Stimulated activated CD4-positive, alpha-beta T cell treated with anti-CD3 and anti-CD28 coated beads, Interleukin-12 subunit alpha, Interleukin-12 subunit beta, amount 100 ng/mL, for 24 hours (primary cell): ENCODE measurements at regions not wholly inside any gene's neighbourhood (a gene's known extent, or its start where the extent isn't known, plus 50 kb on each side); places are given as distances from the start of the nearest gene placed in this dataset.

Source experiments
- DNase-seq, 2 experiments: peaks; one replicate each; pipeline ENCODE4 v3.0.0-alpha.2; 2020; ENCODE audit warnings: low read depth in 2 of 2

GRCh38 chr11:26229981-26230380 is 101.9 kb upstream of the ANO3 start:
- no peak for DNase-seq

- no peak for DNase-seq
These were observed 100.7 kb upstream of the ANO3 start for GRCh38 chr11:26231252-26231661.

GRCh38 chr11:26234451-26234850 is 97.5 kb upstream of the ANO3 start:
- DNase-seq = no peak

GRCh38 chr11:26243426-26243825 is 88.5 kb upstream of the ANO3 start:
- no peak for DNase-seq

GRCh38 chr11:26244207-26244606 is 87.7 kb upstream of the ANO3 start:
- no peak for DNase-seq

- DNase-seq = no peak
These were observed 86.9 kb upstream of the ANO3 start for GRCh38 chr11:26245046-26245445.

- no peak for DNase-seq
These were observed 84.6 kb upstream of the ANO3 start for GRCh38 chr11:26247340-26247739.

GRCh38 chr11:26248661-26249060 is 83.3 kb upstream of the ANO3 start:
- DNase-seq = no peak

- DNase-seq = no peak
These were observed 77.6 kb upstream of the ANO3 start for GRCh38 chr11:26254378-26254777.

- no peak for DNase-seq
These were observed 68.2 kb upstream of the ANO3 start for GRCh38 chr11:26263769-26264168.

GRCh38 chr11:26264266-26264665 is 67.7 kb upstream of the ANO3 start:
- no peak for DNase-seq

GRCh38 chr11:26268980-26269660 is 62.8 kb upstream of the ANO3 start:
- DNase-seq = no peak

- DNase-seq = no peak
These were observed 60.3 kb upstream of the ANO3 start for GRCh38 chr11:26271666-26272065.

GRCh38 chr11:26276798-26277424 is 55.0 kb upstream of the ANO3 start:
- DNase-seq = peak in 1 of 2 experiments; percentile 18

- no peak for DNase-seq
These were observed 53.6 kb upstream of the ANO3 start for GRCh38 chr11:26278354-26278753.
